ENCODE measurements at regions not wholly inside any gene's neighbourhood (a gene's known extent, or its start where the extent isn't known, plus 50 kb on each side); places are given as distances from the start of the nearest gene placed in this dataset.

DNA sequence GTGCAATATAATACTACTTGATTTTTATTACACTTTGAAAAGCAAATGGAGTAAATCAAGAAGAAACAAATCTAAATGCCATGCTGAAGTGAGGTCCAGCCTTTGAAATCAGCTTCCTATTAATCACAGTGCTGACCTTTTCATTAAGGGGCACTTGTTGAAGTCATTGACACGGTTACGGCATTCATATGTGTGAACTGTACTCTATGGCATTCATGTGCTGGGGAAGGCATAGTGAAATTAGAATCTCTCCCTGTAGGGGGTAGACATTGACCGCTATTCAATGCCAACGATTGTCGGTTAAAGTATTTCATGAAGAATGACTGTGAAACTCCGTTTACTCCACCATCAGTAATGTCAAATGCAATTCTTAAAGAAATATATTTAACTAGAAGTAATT, 296.1 kb upstream of the SEMA3A start:
- peak; percentile 48 for DNase-seq (ENCODE audit: low read depth)

DNA sequence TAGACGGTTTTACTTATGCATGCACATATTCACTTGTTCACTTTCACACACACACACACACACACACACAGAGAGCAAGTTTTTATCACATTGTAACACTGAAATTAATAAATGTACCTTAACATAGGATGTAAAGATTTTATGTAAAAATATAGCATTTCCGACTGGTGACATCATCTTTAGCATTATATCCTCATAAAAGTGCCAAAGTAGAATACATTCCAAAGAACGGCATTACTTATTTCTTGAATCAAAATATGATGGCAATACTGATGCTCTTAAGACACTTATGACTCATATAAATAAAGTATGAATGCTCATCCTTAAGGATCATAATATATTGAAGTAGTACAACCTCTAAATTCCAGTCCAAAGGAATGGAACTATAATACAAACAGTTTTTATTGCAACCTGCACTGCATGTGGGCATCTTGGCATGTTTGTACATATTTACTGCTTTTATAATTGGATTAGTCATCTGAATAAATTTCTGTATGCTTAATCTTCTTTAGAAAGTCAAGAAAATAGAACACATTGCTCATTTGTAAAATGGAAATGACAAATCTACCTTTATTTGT, 290.0 kb upstream of the SEMA3A start:
- DNase-seq (ENCODE audit: low read depth), result peak; percentile 45

DNA sequence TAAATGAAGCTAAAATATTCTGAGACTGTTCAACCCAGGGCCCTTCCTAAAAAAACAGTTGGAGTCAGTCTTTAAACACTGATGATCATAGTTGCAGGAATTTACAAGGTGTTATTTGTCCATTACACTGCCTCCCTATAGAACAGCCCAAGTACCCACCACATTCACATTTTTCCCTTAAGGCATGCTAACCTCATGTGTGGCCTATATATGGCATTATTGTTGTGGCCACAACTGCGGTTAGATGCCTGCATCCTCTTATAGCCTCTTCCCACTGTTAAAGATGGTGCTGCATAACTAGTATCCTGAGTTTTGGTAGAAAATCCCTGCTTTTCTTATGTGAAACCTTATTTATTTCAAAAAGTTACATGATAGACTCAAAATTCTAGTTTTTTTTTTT, 287.9 kb upstream of the SEMA3A start:
- no peak for DNase-seq (ENCODE audit: low read depth)

- no peak for DNase-seq (ENCODE audit: low read depth)
Measured at GRCh38 chr7:84479059-84479458, 284.5 kb upstream of the SEMA3A start.

- DNase-seq (ENCODE audit: low read depth), result no peak
Measured at GRCh38 chr7:84477786-84478478, 283.3 kb upstream of the SEMA3A start.

GRCh38 chr7:84474436-84474835, 279.8 kb upstream of the SEMA3A start:
- no peak for DNase-seq (ENCODE audit: low read depth)

- no peak for DNase-seq (ENCODE audit: low read depth)
Measured at GRCh38 chr7:84471576-84471975, 277.0 kb upstream of the SEMA3A start.

DNA sequence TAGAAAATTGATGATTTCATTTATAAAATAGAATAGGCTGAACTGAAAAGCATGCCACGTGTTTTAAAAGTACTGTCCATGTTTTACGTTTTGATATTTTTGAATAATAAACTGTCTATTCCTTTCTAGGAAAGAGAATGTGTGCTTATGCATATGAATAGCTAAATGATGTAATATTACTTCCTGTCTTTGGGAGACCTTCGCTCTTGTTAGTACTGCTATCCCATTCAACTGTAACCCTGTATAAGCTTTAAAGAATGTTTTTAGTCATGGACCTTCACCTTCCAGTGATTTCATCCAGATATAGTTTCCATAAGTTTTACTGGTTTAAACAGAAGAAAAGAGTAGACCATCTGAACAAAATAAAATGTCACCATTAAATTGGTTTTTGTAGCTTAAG, 274.4 kb upstream of the SEMA3A start:
- no peak for DNase-seq (ENCODE audit: low read depth)

GRCh38 chr7:84462259-84462658, 267.7 kb upstream of the SEMA3A start:
- no peak for DNase-seq (ENCODE audit: low read depth)

GRCh38 chr7:84461093-84461492, 266.5 kb upstream of the SEMA3A start:
- no peak for DNase-seq (ENCODE audit: low read depth)

GRCh38 chr7:84455788-84456187, 261.2 kb upstream of the SEMA3A start:
- peak; percentile 72 for DNase-seq (ENCODE audit: low read depth)

GRCh38 chr7:84454174-84454959, 259.8 kb upstream of the SEMA3A start:
- DNase-seq (ENCODE audit: low read depth), result no peak

GRCh38 chr7:84452618-84453017, 258.0 kb upstream of the SEMA3A start:
- DNase-seq (ENCODE audit: low read depth), result no peak

GRCh38 chr7:84450772-84451171, 256.2 kb upstream of the SEMA3A start:
- DNase-seq (ENCODE audit: low read depth), result no peak

DNA sequence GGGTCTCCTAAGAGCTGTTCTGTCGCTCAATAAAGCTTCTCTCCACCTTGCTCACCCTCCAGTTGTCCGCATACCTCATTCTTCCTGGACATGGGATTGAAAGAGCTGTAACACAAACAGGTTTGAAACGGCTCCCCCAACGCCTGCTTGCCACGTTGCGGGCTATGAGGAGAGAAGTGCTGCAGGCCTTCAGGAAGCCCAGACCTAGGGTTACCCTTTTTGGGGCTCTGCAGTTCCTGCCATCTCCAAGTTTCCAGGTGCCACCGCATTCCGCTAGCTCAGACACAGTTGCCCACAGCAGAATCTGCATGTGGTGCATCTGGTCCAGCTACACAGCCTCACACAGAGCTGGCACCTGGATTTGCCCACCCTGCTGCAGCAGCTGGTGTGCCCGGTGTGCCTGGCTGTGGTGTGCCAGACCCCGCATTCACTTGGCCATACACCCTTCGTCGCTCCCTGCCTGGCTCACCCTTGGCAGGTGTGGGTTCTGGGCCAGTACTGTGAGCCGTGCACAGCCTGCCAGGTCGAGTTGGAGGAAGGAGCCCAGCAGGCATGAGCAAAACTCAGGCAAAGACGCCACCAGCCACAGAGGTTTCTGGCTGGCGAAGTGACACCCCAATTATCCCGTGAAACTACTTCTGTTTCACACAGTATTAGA, 253.2 kb upstream of the SEMA3A start:
- DNase-seq (ENCODE audit: low read depth), result no peak

- no peak for DNase-seq (ENCODE audit: low read depth)
Measured at GRCh38 chr7:84446991-84447480, 252.4 kb upstream of the SEMA3A start.

GRCh38 chr7:84425702-84426259, 231.2 kb upstream of the SEMA3A start:
- DNase-seq (ENCODE audit: low read depth), result no peak

DNA sequence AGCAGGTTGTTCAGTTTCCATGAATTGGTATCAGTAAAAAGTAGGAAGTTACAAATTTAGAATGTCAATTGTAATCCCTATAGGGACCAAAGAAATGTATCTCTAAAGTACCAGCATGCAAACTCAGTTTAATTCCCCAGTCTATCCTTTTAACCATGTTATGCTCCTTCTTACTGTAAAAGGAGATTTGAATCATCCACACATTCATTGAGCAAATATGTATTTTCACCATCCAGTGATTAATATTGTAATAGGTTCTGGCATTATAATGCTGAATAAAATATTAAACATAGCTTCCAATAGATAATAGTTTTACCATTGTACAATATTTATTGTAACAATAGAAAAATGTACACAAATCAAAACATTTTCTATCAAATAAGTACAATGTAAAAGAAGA, 228.2 kb upstream of the SEMA3A start:
- DNase-seq (ENCODE audit: low read depth), result peak; percentile 10

- peak; percentile 98 for DNase-seq (ENCODE audit: low read depth)
Measured at GRCh38 chr7:84412161-84412969, 217.8 kb upstream of the SEMA3A start.

DNA sequence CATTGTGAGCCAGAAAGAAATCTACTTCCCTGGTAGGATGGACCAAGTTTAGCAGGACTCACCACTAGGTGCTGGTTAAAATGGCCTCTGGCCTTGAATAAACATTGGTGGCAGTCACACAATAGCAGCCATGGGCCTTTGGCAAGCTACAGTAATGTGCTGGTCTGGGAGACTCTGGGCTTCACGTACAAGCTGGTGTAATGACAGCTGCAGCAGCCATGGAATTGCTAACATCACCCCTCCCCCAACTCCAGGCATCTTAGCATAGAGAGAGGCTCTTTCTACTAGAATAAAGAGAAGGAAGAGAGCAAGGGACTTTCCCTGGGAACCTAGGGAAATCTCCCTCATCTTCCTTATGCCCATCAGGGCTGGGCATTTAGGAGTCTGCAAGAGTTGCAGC, 205.1 kb upstream of the SEMA3A start:
- no peak for DNase-seq (ENCODE audit: low read depth)

DNA sequence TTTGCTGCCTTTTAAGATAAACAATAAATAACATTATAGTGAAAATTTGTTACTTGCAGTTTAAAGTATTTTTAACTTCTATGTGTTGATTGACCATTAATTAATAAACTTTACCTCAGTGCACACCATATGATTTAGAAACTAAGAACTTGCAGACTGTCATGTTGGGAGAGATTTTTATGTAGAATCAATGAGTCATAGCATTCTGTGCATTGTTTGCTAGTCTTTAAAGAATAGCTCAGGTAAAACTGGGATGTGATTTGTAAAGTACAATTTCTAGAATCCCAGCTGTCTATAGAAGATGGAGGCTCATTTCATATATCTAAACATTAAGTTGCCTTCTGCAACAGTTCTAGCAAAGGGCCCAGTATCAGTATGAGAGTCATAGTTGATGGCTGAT, 199.6 kb upstream of the SEMA3A start:
- DNase-seq (ENCODE audit: low read depth), result no peak
